ENCODE measurements at regions not wholly inside any gene's neighbourhood (a gene's known extent, or its start where the extent isn't known, plus 50 kb on each side); places are given as distances from the start of the nearest gene placed in this dataset.
"Not testable (repeated sequence)": the region's sequence is repeated elsewhere in the genome, so short reads cannot be mapped to it uniquely, and the experiment has no call there.

DNA sequence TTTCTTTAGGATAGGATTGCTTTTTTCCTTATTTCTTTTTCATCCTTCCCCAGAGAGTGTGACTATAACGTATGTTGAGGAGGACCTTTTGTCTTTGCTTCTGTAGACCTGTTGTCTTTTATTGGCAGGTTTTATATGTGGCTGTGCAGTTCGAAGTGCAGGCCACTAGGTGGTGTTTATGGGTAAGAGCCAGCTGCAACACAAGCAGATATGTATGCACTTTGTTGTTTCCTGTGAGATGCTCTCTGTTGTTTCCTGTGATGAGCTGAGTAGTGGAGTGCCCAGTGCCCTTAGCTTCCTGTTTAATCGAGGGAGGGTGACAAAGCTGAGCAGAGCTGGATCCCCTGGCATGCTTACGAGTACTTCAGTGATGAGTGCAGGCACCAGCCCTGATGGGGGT, 50.0 kb upstream of the TGIF2LX start:
- FAIRE-seq; DNase-seq (ENCODE audit: insufficient read length, low spot score): not testable (repeated sequence)

More for the DNA sequence above, 50.0 kb upstream of the TGIF2LX start:
- TF ChIP-seq, protein P1, sequence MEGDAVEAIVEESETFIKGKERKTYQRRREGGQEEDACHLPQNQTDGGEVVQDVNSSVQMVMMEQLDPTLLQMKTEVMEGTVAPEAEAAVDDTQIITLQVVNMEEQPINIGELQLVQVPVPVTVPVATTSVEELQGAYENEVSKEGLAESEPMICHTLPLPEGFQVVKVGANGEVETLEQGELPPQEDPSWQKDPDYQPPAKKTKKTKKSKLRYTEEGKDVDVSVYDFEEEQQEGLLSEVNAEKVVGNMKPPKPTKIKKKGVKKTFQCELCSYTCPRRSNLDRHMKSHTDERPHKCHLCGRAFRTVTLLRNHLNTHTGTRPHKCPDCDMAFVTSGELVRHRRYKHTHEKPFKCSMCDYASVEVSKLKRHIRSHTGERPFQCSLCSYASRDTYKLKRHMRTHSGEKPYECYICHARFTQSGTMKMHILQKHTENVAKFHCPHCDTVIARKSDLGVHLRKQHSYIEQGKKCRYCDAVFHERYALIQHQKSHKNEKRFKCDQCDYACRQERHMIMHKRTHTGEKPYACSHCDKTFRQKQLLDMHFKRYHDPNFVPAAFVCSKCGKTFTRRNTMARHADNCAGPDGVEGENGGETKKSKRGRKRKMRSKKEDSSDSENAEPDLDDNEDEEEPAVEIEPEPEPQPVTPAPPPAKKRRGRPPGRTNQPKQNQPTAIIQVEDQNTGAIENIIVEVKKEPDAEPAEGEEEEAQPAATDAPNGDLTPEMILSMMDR (IDR thresholded peaks at IDR 0.05; ENCODE audit: insufficient read depth, missing control alignments) = peak; percentile 13
